ENCODE measurements at regions not wholly inside any gene's neighbourhood (a gene's known extent, or its start where the extent isn't known, plus 50 kb on each side); places are given as distances from the start of the nearest gene placed in this dataset.
"Not testable (repeated sequence)": the region's sequence is repeated elsewhere in the genome, so short reads cannot be mapped to it uniquely, and the experiment has no call there.

DNA sequence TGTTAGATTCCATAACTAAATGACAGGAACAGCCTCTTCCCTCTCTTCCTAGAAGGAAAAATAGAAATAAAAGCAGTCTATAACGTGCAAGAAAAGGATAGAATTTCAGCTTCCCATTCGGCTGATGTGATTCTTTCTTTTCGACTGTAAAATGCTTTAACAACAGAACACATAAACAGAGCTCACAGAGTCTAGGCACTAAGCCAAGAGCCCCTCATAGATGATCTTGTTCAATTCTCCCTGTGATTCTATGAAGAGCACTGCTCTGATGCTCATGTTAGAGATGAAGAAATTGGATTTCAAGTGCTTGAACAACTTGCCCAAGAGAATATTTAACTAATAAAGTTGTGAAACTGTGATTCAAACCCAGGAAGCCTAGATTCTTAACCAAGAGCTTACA, 232.7 kb downstream of the RPAP3 start:
- TF ChIP-seq, protein P1, sequence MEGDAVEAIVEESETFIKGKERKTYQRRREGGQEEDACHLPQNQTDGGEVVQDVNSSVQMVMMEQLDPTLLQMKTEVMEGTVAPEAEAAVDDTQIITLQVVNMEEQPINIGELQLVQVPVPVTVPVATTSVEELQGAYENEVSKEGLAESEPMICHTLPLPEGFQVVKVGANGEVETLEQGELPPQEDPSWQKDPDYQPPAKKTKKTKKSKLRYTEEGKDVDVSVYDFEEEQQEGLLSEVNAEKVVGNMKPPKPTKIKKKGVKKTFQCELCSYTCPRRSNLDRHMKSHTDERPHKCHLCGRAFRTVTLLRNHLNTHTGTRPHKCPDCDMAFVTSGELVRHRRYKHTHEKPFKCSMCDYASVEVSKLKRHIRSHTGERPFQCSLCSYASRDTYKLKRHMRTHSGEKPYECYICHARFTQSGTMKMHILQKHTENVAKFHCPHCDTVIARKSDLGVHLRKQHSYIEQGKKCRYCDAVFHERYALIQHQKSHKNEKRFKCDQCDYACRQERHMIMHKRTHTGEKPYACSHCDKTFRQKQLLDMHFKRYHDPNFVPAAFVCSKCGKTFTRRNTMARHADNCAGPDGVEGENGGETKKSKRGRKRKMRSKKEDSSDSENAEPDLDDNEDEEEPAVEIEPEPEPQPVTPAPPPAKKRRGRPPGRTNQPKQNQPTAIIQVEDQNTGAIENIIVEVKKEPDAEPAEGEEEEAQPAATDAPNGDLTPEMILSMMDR (IDR thresholded peaks at IDR 0.05; ENCODE audit: control insufficient read depth, insufficient read depth, low read depth, low read length, missing control alignments) = no peak
- H3K4me3 ChIP-seq (ENCODE audit: control insufficient read depth, low read depth, low read length) = no peak overlapping the region
- DNase-seq (ENCODE audit: low read depth) = no peak

DNA sequence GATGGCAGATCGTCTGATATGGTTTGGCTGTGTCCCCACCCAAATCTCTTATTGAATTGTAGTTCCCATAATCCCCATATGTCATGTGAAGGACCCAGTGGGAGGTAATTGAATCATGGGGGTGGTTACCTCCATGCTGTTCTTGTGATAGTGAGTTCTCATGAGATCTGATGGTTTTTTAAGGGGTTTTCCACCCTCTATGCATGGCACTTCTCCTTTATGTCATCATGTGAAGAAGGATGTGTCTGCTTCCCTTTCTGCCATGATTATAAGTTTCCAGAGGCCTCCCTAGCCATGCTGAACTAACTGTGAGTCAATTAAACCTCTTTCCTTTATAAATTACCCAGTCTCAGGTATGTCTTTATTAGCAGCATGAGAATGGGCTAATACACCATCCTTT, 235.5 kb downstream of the RPAP3 start:
- DNase-seq (ENCODE audit: low read depth); H3K4me3 ChIP-seq (ENCODE audit: control insufficient read depth, low read depth, low read length): not testable (repeated sequence)

DNA sequence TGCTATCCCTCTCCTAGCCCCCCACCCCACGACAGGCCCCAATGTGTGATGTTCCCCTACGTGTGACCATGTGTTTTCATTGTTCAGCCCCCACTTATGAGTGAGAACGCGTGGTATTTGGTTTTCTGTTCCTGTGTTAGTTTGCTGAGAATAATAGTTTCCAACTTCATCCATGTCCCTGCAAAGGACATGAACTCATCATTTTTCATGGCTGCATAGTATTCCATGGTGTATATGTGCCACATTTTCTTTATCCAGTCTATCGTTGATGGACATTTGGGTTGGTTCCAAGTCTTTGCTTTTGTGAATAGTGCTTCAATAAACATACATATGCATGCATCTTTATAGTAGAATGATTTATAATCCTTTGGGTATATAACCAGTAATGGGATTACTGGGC, 241.9 kb downstream of the RPAP3 start:
- DNase-seq (ENCODE audit: low read depth); H3K4me3 ChIP-seq (ENCODE audit: control insufficient read depth, low read depth, low read length): not testable (repeated sequence)

DNA sequence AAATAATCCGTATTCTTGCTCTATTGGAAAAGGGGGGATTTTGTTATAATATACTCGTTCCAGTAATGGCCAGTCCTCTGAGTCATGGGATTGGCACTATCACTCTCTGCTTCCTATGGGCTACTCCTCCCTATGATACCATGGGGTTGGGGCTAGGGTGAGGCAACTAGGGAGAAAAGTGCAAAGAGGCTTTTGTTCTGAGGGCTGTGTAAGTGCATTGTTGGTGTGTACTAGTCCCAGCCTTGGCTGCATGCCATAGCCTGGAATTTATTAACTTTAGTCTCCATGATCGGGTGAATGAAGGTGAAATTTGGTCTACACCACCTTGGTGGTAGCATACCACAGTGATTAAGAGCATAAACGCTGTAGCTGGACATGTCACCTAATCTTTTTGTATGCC, 247.6 kb downstream of the RPAP3 start:
- TF ChIP-seq, protein P1 (IDR thresholded peaks at IDR 0.05; ENCODE audit: control insufficient read depth, insufficient read depth, low read depth, low read length, missing control alignments) = no peak
- no peak overlapping the region for H3K4me3 ChIP-seq (ENCODE audit: control insufficient read depth, low read depth, low read length)
- no peak for DNase-seq (ENCODE audit: low read depth)

DNA sequence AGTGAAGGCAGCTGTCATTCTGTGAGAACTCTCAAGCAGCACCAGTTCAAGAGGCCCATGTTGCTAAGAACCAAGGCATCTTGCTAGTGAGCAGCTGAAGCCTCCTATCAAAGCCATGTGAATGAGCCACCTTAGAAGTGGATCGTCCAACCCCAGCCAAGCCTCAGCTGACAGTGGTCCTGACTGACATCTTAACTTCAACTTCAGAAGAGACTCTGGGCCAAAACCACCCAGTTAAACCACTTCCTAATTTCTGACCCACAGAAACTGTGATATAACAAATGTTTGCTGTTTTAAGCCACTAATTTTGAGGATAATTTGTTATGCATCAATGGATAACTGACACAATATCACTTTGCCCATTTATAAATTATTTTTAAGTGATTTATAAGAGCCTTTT, 256.0 kb downstream of the RPAP3 start:
- DNase-seq (ENCODE audit: low read depth) = no peak
- TF ChIP-seq, protein P1 (IDR thresholded peaks at IDR 0.05; ENCODE audit: control insufficient read depth, insufficient read depth, low read depth, low read length, missing control alignments) = no peak
- H3K4me3 ChIP-seq (ENCODE audit: control insufficient read depth, low read depth, low read length) = no peak overlapping the region

DNA sequence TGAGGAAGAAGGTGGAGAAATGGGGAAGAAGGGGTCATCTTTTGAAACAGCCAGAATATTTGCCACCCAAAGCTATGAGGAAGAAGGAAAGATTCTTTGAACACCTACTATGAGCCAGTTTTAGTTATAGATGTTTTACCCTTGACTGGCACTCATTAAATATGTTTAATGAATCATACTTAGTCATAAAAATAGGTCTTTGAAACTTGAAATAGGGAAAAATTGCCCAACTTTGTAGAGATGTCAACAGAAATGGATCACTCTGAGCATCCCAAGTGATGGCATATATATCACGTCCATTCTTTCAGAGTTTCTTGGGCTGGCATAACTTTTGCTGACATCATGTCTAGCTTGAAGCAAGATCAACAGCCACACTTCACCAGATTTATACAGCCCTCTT, 263.5 kb downstream of the RPAP3 start:
- TF ChIP-seq, protein P1 (IDR thresholded peaks at IDR 0.05; ENCODE audit: control insufficient read depth, insufficient read depth, low read depth, low read length, missing control alignments) = no peak
- no peak for DNase-seq (ENCODE audit: low read depth)
- H3K4me3 ChIP-seq (ENCODE audit: control insufficient read depth, low read depth, low read length) = no peak overlapping the region

DNA sequence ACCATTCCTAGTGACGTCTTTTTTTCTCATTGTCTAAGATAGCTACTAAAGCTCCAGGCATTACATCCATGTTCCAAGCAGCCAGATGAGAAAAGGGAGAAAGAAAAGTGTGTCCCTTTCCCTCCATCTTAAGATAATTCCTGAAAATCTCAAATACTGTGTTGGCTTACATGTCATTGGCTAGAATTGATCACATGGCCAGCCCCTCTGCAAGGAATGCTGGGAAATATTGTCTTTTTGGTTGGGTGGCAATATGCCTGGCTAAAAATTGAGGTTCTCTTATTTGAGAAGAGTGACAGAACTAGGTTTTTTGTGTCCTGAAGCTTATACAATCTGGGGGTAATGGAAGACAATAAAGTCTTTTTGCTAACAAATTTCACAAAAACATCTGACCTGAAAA, 264.3 kb downstream of the RPAP3 start:
- TF ChIP-seq, protein P1 (IDR thresholded peaks at IDR 0.05; ENCODE audit: control insufficient read depth, insufficient read depth, low read depth, low read length, missing control alignments) = no peak
- H3K4me3 ChIP-seq (ENCODE audit: control insufficient read depth, low read depth, low read length) = no peak overlapping the region
- no peak for DNase-seq (ENCODE audit: low read depth)

DNA sequence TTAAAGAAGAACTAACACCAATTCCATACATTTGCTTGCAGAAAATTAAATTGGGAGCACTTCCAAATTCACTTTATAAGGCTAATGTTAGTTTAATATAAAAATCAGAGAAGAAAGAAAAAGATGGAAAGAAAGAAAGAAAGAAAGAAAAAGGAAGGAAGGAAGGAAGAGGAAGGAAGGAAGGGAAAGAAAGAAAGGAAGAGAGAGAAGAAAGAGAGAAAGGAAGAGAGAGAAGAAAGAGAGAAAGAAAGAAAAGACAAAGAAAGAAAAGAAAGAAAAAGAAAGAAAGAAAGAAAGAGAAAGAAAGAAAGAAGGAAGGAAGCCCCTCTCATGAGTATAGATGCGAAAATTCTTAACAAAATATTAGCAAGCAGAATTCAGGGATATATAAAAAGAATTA, 267.7 kb downstream of the RPAP3 start:
- TF ChIP-seq, protein P1 (IDR thresholded peaks at IDR 0.05; ENCODE audit: control insufficient read depth, insufficient read depth, low read depth, low read length, missing control alignments) = no peak
- no peak for DNase-seq (ENCODE audit: low read depth)
- no peak overlapping the region for H3K4me3 ChIP-seq (ENCODE audit: control insufficient read depth, low read depth, low read length)

Measured in AG09309 (cell line).